AG04450 (cell line): ENCODE measurements at regions not wholly inside any gene's neighbourhood (a gene's known extent, or its start where the extent isn't known, plus 50 kb on each side); places are given as distances from the start of the nearest gene placed in this dataset.

ENCODE experiments used
- CTCF ChIA-PET: fragments of 300-600, 350-600 bp; formaldehyde crosslinking; extraction: SDS; loops from one replicate; lab custom pipeline; 2022; ENCODE audit warnings: antibody characterized with exemption, inconsistent platforms; lab: Charles Lee
- POLR2A ChIA-PET: fragments of 350-600 bp; formaldehyde crosslinking; extraction: SDS; loops from one replicate; lab custom pipeline; 2021; ENCODE audit warnings: antibody characterized with exemption, inconsistent platforms; lab: Yijun Ruan, JAX
- DNase-seq: peaks from one replicate; pipeline ENCODE4 v3.0.0-alpha.2; 2011; ENCODE audit warnings: low read depth, low spot score
- H3K27ac ChIP-seq: one replicate; pipeline ENCODE4 v1.5.1; 2012; ENCODE audit warnings: low read depth, low read length, control low read depth
- H3K27me3 ChIP-seq: one replicate; pipeline ENCODE4 v1.6.0; 2012; ENCODE audit warnings: low read length; ENCODE audit not compliant: control insufficient read depth, insufficient read depth
- H3K4me3 ChIP-seq: 2 replicates; pipeline ENCODE4 v1.5.1; 2011; ENCODE audit warnings: mild to moderate bottlenecking, low read depth, low read length, control low read depth
- H3K9me3 ChIP-seq: 2 replicates; pipeline ENCODE4 v1.5.1; 2012; ENCODE audit warnings: low read length; ENCODE audit not compliant: control insufficient read depth, insufficient read depth
- CTCF ChIP-seq: IDR thresholded peaks from 2 replicates; pipeline ENCODE4 v1.5.1; 2011; ENCODE audit warnings: low read depth, low read length, control low read depth, inconsistent platforms

GRCh38 chr16:85473909-85474620 lies 139.1 kb upstream of the GSE1 start:
- ChIA-PET CTCF (no interaction called here), POLR2A (no interaction called here)
- no peak for TF ChIP-seq CTCF
- DNase-seq, result no peak
- no peak overlapping the region for H3K27ac ChIP-seq
- H3K9me3 ChIP-seq, result no peaks in the 10 kb centered on the region; the same call in 1 of the 2 replicates
- H3K27me3 ChIP-seq, result no peaks in the 10 kb centered on the region
- H3K4me3 ChIP-seq, result no peak overlapping the region

GRCh38 chr16:85474621-85475217 lies 138.4 kb upstream of the GSE1 start:
- DNase-seq, result no peak
- Histone ChIP-seq H3K27me3 (no peaks in the 10 kb centered on the region), H3K4me3 (no peak overlapping the region), H3K9me3 (no peaks in the 10 kb centered on the region; the same call in 1 of the 2 replicates), H3K27ac (no peak overlapping the region)
- no peak for TF ChIP-seq CTCF
- ChIA-PET CTCF (no interaction called here), POLR2A (no interaction called here)

- ChIA-PET POLR2A (no interaction called here), CTCF (no interaction called here)
- TF ChIP-seq CTCF, result no peak
- Histone ChIP-seq H3K27me3 (no peaks in the 10 kb centered on the region), H3K9me3 (no peaks in the 10 kb centered on the region; the same call in 1 of the 2 replicates), H3K4me3 (no peak overlapping the region), H3K27ac (no peak overlapping the region)
- no peak for DNase-seq
Observed at GRCh38 chr16:85475233-85475632, 137.9 kb upstream of the GSE1 start.

GRCh38 chr16:85475691-85476300 lies 137.3 kb upstream of the GSE1 start:
- Histone ChIP-seq H3K27me3 (no peaks in the 10 kb centered on the region), H3K9me3 (no peaks in the 10 kb centered on the region; the same call in 1 of the 2 replicates), H3K27ac (no peak overlapping the region), H3K4me3 (no peak overlapping the region)
- no peak for DNase-seq
- no peak for TF ChIP-seq CTCF
- CTCF ChIA-PET, result interaction anchor here (0.6 kb wide), 1 partner anchor 12 kb away, joined by 3 read pairs; no protein-coding TSS in a partner anchor
- POLR2A ChIA-PET, result no interaction called here

GRCh38 chr16:85476389-85476788 lies 136.7 kb upstream of the GSE1 start:
- Histone ChIP-seq H3K4me3 (no peak overlapping the region), H3K27me3 (no peaks in the 10 kb centered on the region), H3K9me3 (no peaks in the 10 kb centered on the region; the same call in 1 of the 2 replicates), H3K27ac (no peak overlapping the region)
- CTCF ChIA-PET, result no interaction called here
- no peak for TF ChIP-seq CTCF
- POLR2A ChIA-PET, result no interaction called here
- no peak for DNase-seq
